ENCODE measurements at regions not wholly inside any gene's neighbourhood (a gene's known extent, or its start where the extent isn't known, plus 50 kb on each side); places are given as distances from the start of the nearest gene placed in this dataset.

DNA sequence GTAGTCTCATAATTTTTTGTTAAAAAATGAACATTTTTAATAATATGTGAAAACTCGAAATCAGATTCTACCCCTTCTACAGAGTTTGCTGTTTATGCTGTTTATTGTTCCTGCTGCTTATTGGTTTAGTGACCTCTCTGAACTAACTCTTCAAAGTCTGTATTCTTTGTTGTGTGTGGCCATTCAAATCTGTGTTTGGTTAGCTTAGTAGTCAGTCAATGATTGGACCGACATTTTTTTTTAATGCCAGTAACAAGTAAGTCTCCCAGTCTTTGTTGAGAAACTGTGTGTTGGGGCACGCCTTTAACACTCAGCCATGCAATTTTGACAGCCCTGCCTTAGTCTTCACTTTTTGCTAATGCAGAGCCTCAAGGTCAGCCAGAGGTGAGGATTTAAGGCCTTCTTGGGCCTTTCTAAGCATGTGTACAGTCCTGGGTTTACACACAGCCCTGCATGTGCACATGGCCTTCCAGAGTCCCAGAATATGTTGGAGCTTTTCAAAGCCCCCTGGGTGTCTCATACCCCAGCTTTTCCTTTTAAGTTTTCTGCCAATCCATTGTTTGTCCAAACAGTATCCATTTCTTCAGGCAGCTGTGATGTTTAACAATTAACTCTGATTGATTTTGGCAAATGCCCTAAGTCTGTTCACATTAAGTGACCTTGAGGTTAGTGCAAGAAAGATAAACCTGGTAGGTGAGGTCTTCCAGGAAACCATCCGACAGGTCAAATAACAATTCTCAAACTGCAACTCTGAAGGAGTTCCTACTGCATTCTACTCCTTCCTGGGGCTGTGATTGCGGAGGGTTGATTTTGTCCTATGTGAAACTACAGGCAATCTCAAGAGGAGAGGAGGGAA lies 389.3 kb downstream of the PMP22 start:
- TF ChIP-seq ZFYVE20 (CRISPR knock-in tag; IDR thresholded peaks at IDR 0.05; ENCODE audit: borderline replicate concordance, low read depth): no peak
- no peak for TF ChIP-seq ZNF331 (CRISPR knock-in tag; IDR thresholded peaks at IDR 0.05)
- TF ChIP-seq KDM1A (CRISPR knock-in tag; IDR thresholded peaks at IDR 0.05): no peak
- TF ChIP-seq, protein P1, sequence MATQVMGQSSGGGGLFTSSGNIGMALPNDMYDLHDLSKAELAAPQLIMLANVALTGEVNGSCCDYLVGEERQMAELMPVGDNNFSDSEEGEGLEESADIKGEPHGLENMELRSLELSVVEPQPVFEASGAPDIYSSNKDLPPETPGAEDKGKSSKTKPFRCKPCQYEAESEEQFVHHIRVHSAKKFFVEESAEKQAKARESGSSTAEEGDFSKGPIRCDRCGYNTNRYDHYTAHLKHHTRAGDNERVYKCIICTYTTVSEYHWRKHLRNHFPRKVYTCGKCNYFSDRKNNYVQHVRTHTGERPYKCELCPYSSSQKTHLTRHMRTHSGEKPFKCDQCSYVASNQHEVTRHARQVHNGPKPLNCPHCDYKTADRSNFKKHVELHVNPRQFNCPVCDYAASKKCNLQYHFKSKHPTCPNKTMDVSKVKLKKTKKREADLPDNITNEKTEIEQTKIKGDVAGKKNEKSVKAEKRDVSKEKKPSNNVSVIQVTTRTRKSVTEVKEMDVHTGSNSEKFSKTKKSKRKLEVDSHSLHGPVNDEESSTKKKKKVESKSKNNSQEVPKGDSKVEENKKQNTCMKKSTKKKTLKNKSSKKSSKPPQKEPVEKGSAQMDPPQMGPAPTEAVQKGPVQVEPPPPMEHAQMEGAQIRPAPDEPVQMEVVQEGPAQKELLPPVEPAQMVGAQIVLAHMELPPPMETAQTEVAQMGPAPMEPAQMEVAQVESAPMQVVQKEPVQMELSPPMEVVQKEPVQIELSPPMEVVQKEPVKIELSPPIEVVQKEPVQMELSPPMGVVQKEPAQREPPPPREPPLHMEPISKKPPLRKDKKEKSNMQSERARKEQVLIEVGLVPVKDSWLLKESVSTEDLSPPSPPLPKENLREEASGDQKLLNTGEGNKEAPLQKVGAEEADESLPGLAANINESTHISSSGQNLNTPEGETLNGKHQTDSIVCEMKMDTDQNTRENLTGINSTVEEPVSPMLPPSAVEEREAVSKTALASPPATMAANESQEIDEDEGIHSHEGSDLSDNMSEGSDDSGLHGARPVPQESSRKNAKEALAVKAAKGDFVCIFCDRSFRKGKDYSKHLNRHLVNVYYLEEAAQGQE (IDR thresholded peaks at IDR 0.05; ENCODE audit: borderline replicate concordance in 1 of 2, low read depth in 1 of 2, low read length in 2 of 2): no peak
- TF ChIP-seq, protein P2, sequence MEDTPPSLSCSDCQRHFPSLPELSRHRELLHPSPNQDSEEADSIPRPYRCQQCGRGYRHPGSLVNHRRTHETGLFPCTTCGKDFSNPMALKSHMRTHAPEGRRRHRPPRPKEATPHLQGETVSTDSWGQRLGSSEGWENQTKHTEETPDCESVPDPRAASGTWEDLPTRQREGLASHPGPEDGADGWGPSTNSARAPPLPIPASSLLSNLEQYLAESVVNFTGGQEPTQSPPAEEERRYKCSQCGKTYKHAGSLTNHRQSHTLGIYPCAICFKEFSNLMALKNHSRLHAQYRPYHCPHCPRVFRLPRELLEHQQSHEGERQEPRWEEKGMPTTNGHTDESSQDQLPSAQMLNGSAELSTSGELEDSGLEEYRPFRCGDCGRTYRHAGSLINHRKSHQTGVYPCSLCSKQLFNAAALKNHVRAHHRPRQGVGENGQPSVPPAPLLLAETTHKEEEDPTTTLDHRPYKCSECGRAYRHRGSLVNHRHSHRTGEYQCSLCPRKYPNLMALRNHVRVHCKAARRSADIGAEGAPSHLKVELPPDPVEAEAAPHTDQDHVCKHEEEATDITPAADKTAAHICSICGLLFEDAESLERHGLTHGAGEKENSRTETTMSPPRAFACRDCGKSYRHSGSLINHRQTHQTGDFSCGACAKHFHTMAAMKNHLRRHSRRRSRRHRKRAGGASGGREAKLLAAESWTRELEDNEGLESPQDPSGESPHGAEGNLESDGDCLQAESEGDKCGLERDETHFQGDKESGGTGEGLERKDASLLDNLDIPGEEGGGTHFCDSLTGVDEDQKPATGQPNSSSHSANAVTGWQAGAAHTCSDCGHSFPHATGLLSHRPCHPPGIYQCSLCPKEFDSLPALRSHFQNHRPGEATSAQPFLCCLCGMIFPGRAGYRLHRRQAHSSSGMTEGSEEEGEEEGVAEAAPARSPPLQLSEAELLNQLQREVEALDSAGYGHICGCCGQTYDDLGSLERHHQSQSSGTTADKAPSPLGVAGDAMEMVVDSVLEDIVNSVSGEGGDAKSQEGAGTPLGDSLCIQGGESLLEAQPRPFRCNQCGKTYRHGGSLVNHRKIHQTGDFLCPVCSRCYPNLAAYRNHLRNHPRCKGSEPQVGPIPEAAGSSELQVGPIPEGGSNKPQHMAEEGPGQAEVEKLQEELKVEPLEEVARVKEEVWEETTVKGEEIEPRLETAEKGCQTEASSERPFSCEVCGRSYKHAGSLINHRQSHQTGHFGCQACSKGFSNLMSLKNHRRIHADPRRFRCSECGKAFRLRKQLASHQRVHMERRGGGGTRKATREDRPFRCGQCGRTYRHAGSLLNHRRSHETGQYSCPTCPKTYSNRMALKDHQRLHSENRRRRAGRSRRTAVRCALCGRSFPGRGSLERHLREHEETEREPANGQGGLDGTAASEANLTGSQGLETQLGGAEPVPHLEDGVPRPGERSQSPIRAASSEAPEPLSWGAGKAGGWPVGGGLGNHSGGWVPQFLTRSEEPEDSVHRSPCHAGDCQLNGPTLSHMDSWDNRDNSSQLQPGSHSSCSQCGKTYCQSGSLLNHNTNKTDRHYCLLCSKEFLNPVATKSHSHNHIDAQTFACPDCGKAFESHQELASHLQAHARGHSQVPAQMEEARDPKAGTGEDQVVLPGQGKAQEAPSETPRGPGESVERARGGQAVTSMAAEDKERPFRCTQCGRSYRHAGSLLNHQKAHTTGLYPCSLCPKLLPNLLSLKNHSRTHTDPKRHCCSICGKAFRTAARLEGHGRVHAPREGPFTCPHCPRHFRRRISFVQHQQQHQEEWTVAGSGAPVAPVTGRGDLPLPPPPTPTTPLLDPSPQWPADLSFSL (CRISPR knock-in tag; IDR thresholded peaks at IDR 0.05): no peak
- no peak for TF ChIP-seq ZNF776 (CRISPR knock-in tag; IDR thresholded peaks at IDR 0.05)
- TF ChIP-seq, protein P3, sequence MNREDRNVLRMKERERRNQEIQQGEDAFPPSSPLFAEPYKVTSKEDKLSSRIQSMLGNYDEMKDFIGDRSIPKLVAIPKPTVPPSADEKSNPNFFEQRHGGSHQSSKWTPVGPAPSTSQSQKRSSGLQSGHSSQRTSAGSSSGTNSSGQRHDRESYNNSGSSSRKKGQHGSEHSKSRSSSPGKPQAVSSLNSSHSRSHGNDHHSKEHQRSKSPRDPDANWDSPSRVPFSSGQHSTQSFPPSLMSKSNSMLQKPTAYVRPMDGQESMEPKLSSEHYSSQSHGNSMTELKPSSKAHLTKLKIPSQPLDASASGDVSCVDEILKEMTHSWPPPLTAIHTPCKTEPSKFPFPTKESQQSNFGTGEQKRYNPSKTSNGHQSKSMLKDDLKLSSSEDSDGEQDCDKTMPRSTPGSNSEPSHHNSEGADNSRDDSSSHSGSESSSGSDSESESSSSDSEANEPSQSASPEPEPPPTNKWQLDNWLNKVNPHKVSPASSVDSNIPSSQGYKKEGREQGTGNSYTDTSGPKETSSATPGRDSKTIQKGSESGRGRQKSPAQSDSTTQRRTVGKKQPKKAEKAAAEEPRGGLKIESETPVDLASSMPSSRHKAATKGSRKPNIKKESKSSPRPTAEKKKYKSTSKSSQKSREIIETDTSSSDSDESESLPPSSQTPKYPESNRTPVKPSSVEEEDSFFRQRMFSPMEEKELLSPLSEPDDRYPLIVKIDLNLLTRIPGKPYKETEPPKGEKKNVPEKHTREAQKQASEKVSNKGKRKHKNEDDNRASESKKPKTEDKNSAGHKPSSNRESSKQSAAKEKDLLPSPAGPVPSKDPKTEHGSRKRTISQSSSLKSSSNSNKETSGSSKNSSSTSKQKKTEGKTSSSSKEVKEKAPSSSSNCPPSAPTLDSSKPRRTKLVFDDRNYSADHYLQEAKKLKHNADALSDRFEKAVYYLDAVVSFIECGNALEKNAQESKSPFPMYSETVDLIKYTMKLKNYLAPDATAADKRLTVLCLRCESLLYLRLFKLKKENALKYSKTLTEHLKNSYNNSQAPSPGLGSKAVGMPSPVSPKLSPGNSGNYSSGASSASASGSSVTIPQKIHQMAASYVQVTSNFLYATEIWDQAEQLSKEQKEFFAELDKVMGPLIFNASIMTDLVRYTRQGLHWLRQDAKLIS (CRISPR knock-in tag; IDR thresholded peaks at IDR 0.05): no peak
- TF ChIP-seq CEBPB (IDR thresholded peaks at IDR 0.05; ENCODE audit: borderline replicate concordance, low read depth, low read length): no peak
- TF ChIP-seq ZNF775 (CRISPR knock-in tag; IDR thresholded peaks at IDR 0.05; ENCODE audit: borderline replicate concordance): no peak
- TF ChIP-seq, protein P4, sequence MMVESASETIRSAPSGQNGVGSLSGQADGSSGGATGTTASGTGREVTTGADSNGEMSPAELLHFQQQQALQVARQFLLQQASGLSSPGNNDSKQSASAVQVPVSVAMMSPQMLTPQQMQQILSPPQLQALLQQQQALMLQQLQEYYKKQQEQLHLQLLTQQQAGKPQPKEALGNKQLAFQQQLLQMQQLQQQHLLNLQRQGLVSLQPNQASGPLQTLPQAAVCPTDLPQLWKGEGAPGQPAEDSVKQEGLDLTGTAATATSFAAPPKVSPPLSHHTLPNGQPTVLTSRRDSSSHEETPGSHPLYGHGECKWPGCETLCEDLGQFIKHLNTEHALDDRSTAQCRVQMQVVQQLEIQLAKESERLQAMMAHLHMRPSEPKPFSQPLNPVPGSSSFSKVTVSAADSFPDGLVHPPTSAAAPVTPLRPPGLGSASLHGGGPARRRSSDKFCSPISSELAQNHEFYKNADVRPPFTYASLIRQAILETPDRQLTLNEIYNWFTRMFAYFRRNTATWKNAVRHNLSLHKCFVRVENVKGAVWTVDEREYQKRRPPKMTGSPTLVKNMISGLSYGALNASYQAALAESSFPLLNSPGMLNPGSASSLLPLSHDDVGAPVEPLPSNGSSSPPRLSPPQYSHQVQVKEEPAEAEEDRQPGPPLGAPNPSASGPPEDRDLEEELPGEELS (CRISPR knock-in tag; IDR thresholded peaks at IDR 0.05): no peak
- TF ChIP-seq EZH2 (conservative IDR thresholded peaks at IDR 0.05; ENCODE audit: low read depth, low read length): no peak
- no peak for TF ChIP-seq ZNF841 (CRISPR knock-in tag; IDR thresholded peaks at IDR 0.05; ENCODE audit: borderline replicate concordance)
- no peak for TF ChIP-seq JUNB (CRISPR knock-in tag; IDR thresholded peaks at IDR 0.05; ENCODE audit: borderline replicate concordance)
- no peak for TF ChIP-seq NFIC (IDR thresholded peaks at IDR 0.05; ENCODE audit: low read length)

Data from HepG2 (cell line).